ENCODE measurements at regions not wholly inside any gene's neighbourhood (a gene's known extent, or its start where the extent isn't known, plus 50 kb on each side); places are given as distances from the start of the nearest gene placed in this dataset.

DNA sequence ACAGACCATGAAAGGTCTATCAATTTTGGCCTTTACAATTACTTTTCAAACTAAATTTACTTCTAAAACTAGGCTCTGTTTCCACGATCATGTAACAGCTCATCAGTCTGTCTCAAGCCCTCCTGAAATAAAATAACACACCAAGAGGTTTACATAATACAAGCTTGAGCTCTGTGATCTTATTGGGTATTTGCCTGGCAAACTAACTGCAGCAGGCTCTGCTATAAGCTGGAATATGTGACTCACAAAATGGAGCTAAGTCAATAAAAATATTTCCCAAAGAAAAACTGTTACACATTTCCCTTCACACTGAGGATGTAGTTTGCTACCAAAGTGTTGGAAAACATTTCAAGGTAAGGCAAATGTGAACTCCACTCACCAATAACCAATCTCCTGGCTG lies 94.7 kb upstream of the GPM6B start:
- TF ChIP-seq, protein P1, sequence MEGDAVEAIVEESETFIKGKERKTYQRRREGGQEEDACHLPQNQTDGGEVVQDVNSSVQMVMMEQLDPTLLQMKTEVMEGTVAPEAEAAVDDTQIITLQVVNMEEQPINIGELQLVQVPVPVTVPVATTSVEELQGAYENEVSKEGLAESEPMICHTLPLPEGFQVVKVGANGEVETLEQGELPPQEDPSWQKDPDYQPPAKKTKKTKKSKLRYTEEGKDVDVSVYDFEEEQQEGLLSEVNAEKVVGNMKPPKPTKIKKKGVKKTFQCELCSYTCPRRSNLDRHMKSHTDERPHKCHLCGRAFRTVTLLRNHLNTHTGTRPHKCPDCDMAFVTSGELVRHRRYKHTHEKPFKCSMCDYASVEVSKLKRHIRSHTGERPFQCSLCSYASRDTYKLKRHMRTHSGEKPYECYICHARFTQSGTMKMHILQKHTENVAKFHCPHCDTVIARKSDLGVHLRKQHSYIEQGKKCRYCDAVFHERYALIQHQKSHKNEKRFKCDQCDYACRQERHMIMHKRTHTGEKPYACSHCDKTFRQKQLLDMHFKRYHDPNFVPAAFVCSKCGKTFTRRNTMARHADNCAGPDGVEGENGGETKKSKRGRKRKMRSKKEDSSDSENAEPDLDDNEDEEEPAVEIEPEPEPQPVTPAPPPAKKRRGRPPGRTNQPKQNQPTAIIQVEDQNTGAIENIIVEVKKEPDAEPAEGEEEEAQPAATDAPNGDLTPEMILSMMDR (IDR thresholded peaks at IDR 0.05), result no peak
- no peak for TF ChIP-seq EZH2 (IDR thresholded peaks at IDR 0.05; ENCODE audit: borderline replicate concordance, insufficient read depth, low read depth, low read length, poor library complexity, severe bottlenecking)

All from B cell (primary cell).